CD4-positive, alpha-beta T cell treated with Interleukin-10 for 1 hour (primary cell): ENCODE measurements at regions not wholly inside any gene's neighbourhood (a gene's known extent, or its start where the extent isn't known, plus 50 kb on each side); places are given as distances from the start of the nearest gene placed in this dataset.

Experiments used
- DNase-seq: peaks from one replicate; pipeline ENCODE4 v3.0.0-alpha.2; 2020

DNA sequence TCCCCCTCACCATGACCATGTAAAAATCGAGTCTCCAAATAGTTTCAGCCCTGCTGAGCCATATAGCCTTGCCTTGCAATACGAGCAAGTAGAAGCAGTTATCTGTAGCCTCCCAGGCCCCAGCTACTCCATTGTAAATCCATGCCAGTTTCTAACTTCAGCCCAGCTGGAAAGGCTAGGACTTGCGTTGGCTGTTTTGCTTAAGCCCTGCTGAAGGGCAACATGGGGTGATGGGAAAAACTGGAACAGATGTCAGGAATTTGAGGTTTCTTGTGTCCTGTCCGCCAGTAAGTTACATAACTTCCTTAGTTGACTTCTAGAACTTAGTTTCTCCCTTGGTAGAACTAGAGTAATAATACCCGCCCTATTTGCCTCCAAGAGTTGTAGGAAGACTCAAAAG, 216.0 kb upstream of the SERP2 start:
- no peak for DNase-seq

DNA sequence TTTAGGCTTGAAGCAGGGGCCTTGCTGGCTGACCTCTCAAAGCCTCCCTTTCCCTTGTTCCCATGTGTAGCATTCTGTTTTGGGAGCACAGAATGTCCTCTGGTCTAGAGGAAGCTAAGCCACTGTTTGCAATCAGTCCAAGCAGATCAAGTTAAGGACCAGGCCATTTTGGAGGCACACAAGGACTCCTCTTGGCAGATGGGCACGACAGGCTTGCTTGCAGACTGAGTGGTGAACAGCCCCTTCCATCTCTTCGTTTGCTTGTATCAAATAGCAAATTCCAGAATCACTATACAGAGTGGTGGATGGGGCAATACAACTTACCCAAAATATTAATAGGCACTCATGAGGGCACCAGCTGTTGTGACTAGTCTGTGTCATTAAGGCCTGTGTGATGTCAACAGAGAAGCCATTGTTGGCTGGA, 215.5 kb upstream of the SERP2 start:
- no peak for DNase-seq

DNA sequence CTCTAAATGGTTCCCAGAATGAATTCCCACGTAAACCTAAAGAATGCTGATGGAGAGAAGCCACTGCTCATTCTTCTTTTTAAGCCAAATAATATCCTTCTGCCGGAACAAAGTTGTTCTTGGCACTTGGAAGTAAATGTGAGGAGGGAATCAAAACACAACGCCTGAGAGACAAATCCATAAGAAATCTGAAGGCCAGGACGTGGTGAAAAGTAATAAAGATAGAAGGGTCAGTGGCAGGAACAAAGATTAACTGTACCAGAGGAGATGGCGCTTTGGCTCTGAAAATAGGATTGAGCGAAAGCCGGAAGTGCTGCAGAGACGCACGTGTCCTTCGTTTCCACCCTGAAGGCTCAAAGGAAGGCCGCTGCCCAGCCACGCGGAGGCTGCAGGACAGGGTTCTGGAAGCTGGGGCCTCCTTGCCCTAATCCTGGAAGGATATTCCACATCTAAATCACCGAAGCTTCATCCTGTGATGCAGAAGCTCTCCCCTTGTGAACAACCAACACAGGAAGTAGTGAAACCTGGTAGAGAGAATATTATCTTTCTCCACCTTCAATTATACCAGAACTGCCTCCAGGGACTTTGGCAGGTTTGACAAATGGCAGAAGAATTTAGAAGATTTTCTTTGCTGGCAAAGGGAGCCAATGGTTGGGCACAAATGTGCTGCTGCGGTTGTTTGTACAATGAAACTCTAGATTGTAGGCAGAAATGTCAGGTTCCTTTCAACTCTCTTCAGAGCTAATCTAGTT, 214.6 kb upstream of the SERP2 start:
- DNase-seq, result no peak

DNA sequence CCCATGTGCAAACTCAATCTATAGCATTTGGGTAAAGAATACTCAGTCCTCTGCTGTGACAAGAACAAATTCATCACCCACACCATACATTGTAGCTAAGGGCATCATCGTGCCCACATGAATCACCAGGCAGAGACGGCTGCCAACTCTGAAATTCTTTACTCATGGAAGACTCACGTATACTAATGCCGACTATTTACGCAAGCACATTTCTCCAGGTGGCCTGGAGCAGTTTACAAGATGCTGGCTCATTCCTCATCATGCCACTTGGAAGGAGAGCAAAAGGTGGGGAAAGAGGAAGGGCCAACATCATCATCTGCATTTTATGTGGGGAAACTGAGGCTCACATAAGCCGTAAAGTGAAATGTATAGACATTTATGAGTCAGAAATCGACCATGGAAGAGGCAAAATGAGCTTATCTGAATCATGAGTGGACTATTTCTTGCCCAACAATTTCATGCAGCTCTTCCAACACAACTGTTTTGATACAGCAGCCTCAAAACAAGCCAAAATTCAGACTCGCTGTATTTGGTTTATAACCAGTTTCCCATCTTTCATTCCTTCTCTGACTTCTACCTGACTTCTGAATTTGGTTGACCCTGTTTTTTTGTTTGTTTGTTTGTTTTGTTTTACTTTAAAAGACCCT, 213.9 kb upstream of the SERP2 start:
- DNase-seq, result no peak

DNA sequence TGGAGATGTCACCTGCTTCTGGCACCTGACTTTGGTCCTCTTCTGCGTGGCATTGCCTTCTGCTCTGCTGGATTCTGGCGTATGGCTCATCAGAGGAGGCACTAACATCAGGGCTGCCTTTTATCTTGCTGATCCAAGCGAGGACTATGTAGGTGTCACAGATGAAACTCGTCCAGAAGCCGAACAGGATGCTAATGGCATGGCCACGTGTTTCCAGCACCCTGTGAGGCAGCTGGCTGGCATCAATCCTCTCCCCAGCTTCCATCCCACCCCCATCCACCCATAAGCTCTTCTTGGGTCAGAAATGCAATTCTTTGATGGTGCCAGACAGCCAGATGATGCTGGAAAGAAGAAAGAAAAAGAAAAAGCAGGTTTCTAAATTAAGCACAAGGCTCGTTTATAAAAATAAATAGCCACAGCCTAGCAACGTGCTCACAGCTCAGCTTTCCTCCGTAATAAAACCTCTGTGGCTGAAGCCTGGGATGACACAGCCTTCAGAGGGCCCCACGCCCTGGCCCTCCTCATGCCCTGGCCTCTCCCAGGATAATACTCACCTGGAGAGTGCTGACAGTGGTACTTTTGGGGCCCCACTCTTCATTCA, 212.9 kb upstream of the SERP2 start:
- no peak for DNase-seq

DNA sequence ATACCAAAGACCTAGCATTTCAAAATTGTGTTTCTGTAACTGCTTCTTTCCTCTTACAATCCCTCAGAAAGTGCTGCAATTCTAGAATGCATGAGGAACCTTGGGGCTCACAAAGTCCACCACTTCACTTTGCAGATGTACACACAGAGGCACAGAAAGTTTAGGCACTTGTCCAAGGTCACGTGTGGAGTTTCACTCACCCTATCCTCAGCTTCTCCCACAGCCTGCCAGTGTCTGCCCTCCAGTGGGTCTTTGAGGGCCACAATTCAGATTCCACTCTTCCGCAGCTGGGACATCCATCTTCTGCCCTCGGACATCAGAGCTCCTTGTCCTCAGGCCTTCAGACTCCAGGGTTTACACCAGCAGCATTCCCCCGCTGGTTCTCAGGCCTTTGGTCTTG, 210.5 kb upstream of the SERP2 start:
- no peak for DNase-seq

DNA sequence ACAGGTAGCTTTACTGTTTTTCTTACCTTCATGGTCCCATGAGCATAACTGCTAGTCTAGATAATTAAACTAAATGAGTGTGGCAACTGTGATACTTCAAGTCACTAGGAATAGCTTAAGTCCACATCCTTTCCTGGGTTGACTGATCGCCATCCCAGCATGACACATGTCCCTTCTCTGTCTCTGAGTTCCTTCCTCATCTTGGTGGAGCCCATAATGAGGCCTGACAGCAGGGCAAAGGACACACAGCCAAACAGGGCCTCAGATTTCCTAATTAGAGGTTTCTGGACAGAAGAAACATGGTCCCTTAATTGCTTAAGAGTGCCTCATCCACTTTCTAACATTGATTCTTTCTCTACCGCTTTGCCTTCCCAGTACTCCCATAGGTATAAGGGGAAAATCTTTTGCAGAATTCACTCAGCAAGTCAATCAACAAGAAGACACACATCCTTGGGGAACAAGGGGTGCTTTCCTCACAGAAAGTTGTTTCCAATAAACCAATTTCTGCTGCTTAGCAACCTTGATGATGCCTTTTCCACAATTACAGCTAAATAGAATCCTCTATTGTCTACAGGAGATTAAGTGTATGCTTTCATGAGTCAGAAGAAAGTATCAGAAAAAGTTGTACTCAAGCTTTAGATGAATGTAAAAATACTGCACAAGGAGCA, 208.3 kb upstream of the SERP2 start:
- DNase-seq, result no peak

DNA sequence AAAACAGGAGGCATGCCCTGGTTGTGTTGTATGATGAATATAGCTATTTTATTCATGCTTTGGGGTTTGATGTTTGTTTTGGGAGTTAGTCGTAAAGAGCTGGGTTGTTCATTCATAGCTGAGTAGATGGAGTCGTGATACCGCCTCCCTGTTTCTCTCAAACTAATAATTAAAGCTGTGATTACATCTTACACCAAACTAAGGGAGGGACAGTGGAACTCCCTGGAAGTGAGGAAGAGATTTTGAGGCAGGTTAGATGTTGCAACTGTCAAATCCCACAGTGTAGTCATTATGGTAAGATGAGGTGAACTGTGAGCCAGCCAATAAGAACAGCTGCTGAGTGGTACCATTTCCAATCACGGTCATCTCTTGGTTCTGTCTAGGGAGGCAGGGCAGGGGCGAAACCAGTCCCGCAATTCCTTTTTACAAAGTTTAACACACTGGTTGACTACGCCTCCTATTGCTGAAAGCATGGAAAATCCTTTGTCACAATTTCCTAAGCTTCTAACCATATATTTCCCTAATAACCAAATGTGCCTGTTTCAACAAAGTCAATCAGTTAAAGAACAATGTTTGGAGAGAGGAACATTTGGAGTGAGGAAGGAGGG, 207.6 kb upstream of the SERP2 start:
- DNase-seq, result no peak

DNA sequence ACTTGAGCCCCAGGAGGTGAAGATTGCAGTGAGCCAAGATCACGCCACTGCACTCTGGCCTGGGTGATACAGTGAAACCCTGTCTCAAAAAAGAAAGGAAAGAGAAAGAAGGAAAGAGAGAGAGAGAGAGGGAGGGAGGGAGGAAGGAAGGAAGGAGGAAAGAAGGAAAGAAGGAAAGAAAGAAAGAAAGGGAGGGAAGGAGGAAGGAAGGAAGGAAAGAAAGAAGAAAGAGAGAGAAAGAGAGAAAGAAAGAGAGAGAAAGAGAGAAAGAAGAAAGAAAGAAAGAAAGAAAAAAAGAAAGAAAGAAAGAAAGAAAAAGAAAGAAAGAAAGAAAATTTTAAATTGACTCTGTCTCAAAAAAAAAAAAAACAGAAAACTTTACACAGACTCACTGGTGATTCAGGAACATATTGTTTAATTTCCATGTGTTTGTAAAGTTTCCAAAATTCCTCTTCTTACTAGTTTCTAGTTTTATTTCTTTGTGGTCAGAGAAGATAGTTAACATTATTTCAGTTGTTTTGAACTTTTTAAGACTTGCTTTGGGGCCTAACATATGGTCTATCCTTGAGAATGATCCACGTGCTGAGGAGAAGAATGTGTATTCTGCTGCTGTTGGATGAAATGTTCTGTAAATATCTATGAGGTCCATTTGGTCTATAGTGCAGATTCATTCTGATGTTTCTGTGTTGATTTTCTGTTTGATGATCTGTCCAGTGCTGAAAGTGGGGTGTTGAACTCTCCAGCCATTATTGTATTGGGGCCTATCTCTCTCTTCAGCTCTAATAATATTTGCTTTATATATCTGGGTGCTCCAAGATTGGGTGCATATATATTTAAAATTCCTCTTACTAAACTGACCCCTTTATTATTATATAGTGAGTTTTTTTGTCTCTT, 204.4 kb upstream of the SERP2 start:
- no peak for DNase-seq

DNA sequence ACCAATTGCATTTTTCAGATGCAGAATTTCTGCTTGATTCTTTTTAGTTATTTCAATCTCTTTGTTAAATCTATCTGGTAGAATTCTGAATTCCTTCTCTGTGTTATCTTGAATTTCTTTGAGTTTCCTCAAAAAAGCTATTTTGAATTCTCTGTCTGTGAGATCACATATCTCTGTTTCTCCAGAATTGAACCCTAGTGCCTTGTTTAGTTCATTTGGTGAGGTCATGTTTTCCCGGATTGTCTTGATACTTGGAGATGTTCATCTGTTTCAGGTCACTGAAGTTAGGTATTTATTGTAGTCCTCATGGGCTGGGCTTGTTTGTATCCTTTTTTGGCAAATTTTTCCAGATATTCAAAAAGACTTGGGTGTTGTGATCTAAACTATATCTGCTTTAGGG, 202.9 kb upstream of the SERP2 start:
- DNase-seq, result no peak

DNA sequence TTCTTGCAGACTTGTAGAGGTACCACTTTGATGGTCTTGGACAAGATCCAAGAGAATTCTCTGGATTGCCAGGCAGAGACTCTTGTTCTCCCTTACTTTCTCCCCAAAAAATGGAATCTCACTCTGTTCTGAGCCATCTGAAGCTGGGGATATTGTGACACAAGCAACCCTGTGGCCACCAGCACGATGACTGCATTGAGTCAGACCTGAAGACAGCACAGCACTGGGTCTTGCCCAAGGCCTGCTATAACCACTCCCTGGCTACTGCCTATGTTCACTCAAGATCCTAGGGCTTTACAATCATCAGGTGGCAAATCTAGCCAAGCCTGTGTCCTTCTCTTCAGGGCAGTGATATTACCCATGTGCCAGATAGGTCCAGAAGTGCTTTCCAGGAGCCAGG, 202.5 kb upstream of the SERP2 start:
- no peak for DNase-seq

DNA sequence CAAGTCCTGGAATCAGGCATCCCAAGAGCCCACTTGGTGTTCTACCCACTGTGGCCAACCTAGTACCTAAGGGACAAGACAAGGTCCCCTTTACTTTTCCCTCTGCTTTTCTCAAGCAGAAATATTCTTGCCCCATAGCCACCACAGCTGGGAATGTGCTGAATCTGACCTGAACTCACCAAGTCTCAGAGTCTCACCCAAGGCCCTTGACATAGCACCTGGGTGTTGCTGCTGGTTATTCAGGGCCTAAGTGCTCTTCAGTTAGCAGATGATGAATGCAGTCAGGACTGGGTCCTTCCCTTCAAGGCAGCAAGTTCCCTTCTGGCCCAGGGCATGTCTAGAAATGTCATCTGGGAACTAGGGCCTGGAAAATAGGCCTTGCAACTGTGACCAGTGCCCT, 201.8 kb upstream of the SERP2 start:
- no peak for DNase-seq

DNA sequence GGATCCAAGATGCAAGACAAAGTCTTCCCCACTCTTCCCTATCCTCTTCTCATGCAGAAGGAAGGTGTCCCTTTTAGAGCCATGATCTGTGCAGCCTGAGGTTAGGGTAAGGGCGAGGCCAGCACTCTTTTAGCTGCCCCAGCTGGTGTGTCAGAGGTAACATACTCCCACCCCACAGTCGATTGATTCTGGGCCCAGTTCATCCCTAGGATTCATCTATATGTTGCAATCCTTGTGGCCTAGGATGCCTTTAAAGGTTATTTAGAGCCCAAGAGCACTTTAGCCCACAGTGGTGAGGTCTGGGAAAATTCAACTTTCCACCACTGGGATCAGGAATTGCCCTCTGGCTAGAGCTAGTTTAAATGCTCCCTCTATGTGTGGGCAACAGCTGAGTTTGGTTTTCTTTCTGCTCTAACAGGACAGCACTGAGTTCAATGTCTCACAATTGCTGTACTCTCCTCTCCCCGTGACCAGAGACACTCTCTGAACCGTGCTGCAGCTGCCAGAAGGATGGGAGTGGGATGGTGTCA, 201.3 kb upstream of the SERP2 start:
- DNase-seq, result no peak

DNA sequence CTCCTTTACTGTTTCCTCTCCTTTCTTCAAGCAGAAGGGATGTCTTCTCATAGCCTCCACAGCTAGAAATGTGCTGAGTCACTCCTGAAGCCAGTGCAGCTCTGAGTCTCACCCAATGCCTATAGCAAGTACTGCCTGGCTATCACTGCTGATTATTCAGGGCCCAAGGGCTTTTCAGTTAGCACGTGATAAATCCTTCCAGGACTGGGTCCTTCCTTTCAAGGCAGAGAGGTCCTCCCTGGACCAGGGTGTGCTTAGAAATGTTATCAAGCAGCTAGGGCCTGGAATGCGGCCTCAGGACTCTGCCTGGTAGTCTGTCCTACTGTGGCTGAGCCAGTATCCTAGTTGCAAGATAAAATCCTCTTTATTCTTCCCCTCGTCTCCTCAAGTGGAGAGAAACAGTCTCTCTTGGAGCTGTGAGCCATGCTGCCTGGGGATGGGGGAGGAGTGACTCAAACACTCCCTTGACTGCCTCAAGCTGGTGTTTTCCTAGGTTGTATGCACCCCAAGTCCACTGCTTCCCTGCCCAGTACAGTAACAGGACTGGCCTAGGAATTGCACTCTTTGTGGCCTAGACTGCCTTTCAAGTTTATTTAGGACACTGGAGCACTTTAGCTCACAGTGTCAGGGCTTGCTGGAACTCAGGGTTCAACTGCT, 198.7 kb upstream of the SERP2 start:
- no peak for DNase-seq

DNA sequence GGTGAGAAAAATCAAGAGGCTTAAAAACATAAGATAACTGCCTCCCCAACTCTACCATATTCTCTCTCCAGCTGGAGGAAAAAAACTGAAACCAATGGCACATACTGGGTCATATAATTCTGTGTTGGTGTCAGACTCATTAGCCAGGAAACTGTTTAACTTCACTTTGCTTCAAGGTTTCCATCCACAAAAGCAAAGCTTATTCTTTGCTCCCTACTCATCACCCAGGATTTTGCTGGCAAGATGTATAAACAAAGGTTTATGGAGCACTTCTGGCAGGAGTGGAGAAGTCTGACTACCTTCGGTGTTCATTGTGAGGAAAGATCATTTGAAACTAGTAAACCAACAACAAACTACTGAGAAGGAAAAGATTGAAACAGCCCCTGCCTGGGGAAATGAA, 197.5 kb upstream of the SERP2 start:
- no peak for DNase-seq

DNA sequence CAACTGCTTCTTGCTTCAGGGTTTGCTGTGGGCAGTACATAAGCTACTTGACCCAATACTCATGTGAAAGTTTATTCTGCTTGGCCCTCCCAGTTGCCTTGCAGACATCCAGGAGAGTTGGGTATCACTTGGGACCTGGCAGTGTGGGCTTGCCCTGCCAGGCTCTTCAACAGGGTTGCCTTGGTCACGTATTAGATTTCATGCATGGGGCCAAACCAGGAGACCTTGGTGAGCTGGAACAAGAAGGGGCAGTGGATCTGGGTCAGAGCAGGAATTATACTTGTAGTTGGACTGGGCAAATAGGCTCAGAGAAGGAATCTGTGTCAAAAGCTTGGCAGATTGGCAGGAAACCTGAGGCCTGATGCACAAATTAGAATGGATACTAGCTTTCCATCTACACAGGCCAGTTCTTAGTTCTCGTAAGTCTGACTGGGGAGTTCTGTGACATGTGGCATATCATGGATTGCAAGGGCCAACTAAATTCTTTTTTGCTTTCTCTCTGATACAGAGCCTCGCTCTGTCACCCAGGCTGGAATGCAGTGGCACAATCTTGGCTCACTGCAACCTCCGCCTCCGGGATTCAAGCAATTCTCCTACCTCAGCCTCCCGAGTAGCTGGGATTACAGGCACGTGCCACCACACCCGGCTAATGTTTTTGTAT, 192.6 kb upstream of the SERP2 start:
- no peak for DNase-seq

DNA sequence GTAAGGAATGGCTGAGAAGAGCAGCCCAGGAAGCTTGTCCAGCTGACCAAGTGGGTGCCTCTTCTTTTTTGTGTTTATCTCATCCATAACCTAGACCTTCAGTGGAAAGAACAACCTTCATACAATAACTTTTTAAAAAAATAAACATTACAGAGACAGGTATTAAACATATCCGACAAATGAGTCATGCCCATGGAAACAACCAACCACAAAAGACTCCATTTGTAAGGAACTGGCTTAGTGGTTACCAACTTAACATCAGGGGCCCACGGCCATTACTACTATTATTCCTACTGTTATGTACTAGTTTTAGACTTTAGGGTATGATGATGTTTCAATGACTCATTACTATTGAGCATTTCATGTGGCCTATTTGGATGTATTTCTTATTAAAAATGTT, 191.7 kb upstream of the SERP2 start:
- no peak for DNase-seq

DNA sequence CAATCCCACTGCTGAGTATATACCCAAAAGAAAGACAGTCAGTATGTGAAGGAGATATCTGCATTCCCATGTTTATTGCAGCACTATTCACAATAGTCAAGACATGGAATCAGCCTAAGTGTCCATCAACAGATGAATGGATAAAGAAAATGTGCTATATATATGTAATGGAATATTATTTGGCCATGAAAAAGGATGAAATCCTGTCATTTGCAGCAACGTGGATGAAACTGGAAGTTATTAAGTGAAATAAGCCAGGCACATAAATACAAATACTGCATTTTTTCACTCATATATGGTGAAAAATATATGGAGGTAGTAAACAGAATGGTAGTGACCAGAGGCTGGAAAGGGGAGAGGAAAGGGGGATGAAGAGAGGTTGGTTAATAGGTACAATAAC, 188.9 kb upstream of the SERP2 start:
- no peak for DNase-seq

DNA sequence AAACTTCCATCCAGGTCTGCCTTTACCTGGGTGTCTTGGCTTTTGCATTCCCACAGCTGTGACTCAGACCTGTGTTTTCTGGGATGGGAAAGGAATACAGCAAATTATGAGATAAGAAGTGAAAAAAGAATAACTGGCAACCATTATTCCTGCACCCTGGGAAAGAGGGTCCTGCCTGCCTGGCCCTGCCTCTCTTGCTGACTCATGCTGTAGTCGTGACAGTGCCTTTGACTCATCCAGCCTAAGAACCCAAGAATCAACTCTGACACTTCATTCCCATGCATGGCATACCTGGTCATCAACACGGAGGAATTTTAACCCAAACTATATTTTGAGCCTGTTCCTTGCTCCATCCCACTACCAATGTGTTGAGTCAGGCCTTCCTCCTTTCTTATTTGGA, 185.4 kb upstream of the SERP2 start:
- no peak for DNase-seq

DNA sequence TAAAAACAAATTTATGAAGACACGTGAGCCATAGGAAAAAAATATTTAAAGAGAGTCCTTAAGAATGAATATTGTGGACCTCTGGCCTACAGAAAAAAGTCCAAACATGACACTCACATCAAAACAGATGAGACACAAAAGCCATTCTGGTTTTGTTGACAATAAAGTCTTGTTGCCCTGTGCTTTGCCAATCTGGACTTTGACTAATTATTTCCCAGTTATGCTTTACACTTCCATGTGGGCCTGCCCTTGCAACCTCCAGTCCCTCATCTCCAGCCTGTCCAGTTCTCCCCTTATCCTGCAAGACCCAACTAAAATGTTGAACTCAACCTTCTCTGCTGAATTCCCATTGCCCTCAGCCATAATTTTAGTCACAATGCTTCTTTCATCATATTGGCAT, 184.5 kb upstream of the SERP2 start:
- no peak for DNase-seq

DNA sequence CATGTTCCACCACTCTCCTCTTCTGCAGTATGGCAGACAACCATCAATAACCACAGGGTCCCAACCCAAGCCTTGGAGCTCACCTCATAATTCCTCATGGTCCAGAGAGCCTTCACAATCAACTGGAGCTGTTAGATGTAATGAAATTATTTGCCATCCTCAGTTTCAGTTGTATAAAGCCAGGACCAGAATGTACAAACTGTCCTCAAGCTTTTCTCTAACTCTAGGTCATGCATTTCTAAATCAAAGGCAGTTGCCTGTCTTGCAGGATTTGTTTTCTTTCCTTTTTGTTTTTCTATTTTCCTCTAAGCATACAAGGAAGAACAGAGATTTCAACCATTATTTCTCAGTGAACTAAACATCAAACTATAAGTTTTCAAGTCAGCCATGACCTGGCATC, 182.5 kb upstream of the SERP2 start:
- DNase-seq, result no peak
